CD4-positive, CD25-positive, alpha-beta regulatory T cell (primary cell): ENCODE measurements at regions not wholly inside any gene's neighbourhood (a gene's known extent, or its start where the extent isn't known, plus 50 kb on each side); places are given as distances from the start of the nearest gene placed in this dataset.

ENCODE experiments used
- ATAC-seq, 2 donors: fragments of 150-1000 bp; cut with Tn5 transposase; one replicate each; pipeline ENCODE4 v1.10.0; 2021; ENCODE audit warnings: low read depth in 2 of 2, moderate number of reproducible peaks in 2 of 2, moderate library complexity in 1 of 2
- DNase-seq, 3 donors: peaks; one replicate each; pipeline versions ENCODE4 v3.0.0 to v3.0.0-alpha.2; 2012 to 2022; ENCODE audit warnings: mixed read lengths in 1 of 3
- H3K27ac ChIP-seq: one replicate; pipeline ENCODE4 v1.7.0; 2013; ENCODE audit warnings: mild to moderate bottlenecking, low read length; ENCODE audit not compliant: insufficient read depth, poor library complexity, severe bottlenecking
- H3K27me3 ChIP-seq: one replicate; pipeline ENCODE4 v1.7.0; 2013; ENCODE audit warnings: low read length; ENCODE audit not compliant: control insufficient read depth, insufficient read depth
- H3K36me3 ChIP-seq: one replicate; pipeline ENCODE4 v1.7.0; 2013; ENCODE audit warnings: mild to moderate bottlenecking, low read length, moderate library complexity; ENCODE audit not compliant: control insufficient read depth, insufficient read depth
- H3K4me1 ChIP-seq: 2 replicates; pipeline ENCODE4 v1.7.0; 2013; ENCODE audit warnings: mild to moderate bottlenecking, low read length; ENCODE audit not compliant: insufficient read depth, control insufficient read depth, poor library complexity, severe bottlenecking
- H3K4me3 ChIP-seq: one replicate; pipeline ENCODE4 v1.7.0; 2013; ENCODE audit warnings: low read depth, mild to moderate bottlenecking, low read length, moderate library complexity
- H3K9me3 ChIP-seq, 2 experiments: 1 replicate in 1 of 2; 2 replicates in 1 of 2; pipeline ENCODE4 v1.7.0; 2013; ENCODE audit warnings: low read length in 2 of 2, mild to moderate bottlenecking in 1 of 2, moderate library complexity in 1 of 2; ENCODE audit not compliant: control insufficient read depth in 2 of 2
- H3K27ac Mint-ChIP-seq, 3 donors: one replicate each; pipeline ENCODE4 v1.8.0; 2020 to 2022; ENCODE audit warnings: mild to moderate bottlenecking in 3 of 3, mixed read lengths in 3 of 3, moderate library complexity in 2 of 3
- H3K27me3 Mint-ChIP-seq: one replicate; pipeline ENCODE4 v1.8.0; 2022; ENCODE audit warnings: mild to moderate bottlenecking, mixed read lengths
- H3K36me3 Mint-ChIP-seq: one replicate; pipeline ENCODE4 v1.8.0; 2020; ENCODE audit warnings: mixed read lengths
- H3K4me1 Mint-ChIP-seq, 4 donors: one replicate each; pipeline ENCODE4 v1.8.0; 2020 to 2022; ENCODE audit warnings: mixed read lengths in 4 of 4, mild to moderate bottlenecking in 1 of 4
- H3K4me3 Mint-ChIP-seq, 4 donors: one replicate each; pipeline ENCODE4 v1.8.0; 2020 to 2022; ENCODE audit warnings: mild to moderate bottlenecking in 4 of 4, mixed read lengths in 4 of 4, moderate library complexity in 3 of 4
- H3K9me3 Mint-ChIP-seq, 7 donors: one replicate each; pipeline ENCODE4 v1.8.0; 2020 to 2022; ENCODE audit warnings: mixed read lengths in 7 of 7, mild to moderate bottlenecking in 3 of 7, moderate library complexity in 2 of 7

GRCh38 chr3:109809513-109809912 is 472.2 kb upstream of the DPPA4 start:
- no peak for ATAC-seq
- H3K36me3 ChIP-seq = no peaks in the 10 kb centered on the region
- H3K4me1 ChIP-seq = peaks cover 40% of the 10 kb centered on the region
- no peaks in the 10 kb centered on the region for H3K27me3 ChIP-seq
- no peak for DNase-seq
- Mint-ChIP-seq H3K36me3 (no peaks in the 10 kb centered on the region), H3K4me1 (peaks cover 26 to 47% (median 36%) of the 10 kb centered on the region in 4 donors), H3K4me3 (no peak overlapping the region), H3K27ac (peak overlapping the region in 2 of 3 donors; percentile 65 to 80), H3K27me3 (peaks cover 6% of the 10 kb centered on the region), H3K9me3 (peaks cover 0 to 5% (median 0%) of the 10 kb centered on the region in 7 donors)
- no peak overlapping the region for H3K4me3 ChIP-seq
- H3K9me3 ChIP-seq = no peaks in the 10 kb centered on the region
- H3K27ac ChIP-seq = no peak overlapping the region

GRCh38 chr3:109818081-109818480 is 480.7 kb upstream of the DPPA4 start:
- no peak for ATAC-seq
- Histone ChIP-seq H3K4me1 (no peaks in the 10 kb centered on the region), H3K4me3 (no peak overlapping the region), H3K27ac (no peak overlapping the region), H3K27me3 (no peaks in the 10 kb centered on the region), H3K9me3 (no peaks in the 10 kb centered on the region), H3K36me3 (no peaks in the 10 kb centered on the region)
- peaks cover 0 to 9% (median 4%) of the 10 kb centered on the region in 4 donors for H3K4me1 Mint-ChIP-seq
- no peak overlapping the region for H3K4me3 Mint-ChIP-seq
- H3K27ac Mint-ChIP-seq = peak overlapping the region in 1 of 3 donors; percentile 2
- H3K36me3 Mint-ChIP-seq = no peaks in the 10 kb centered on the region
- H3K9me3 Mint-ChIP-seq = peaks cover 0 to 3% (median 1%) of the 10 kb centered on the region in 7 donors
- no peak for DNase-seq
- peaks cover 6% of the 10 kb centered on the region for H3K27me3 Mint-ChIP-seq

DNA sequence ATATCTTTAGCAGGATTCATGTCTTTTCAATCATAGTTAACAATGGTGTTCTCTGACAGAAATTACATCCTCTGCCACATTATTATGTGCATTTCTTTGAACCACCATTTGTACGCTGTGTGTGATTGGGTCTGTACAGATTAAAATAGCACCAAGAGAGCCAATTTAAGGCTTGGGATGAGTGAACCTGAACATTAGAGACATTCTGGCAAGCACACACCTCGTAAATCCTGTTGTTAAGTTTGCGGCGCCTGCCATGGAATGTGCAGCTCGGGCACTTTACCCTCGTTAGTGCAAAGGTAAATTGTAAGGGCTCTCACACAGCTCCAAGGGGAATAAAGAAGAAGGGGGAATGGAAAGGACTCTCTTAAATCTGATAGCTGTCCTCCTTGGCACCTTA is 482.4 kb upstream of the DPPA4 start:
- no peak for DNase-seq
- ATAC-seq = no peak
- Mint-ChIP-seq H3K27me3 (no peaks in the 10 kb centered on the region), H3K27ac (no peak overlapping the region), H3K36me3 (no peaks in the 10 kb centered on the region), H3K9me3 (peaks cover 0 to 3% (median 0%) of the 10 kb centered on the region in 7 donors), H3K4me1 (peaks cover 0 to 3% (median 0%) of the 10 kb centered on the region in 4 donors), H3K4me3 (no peak overlapping the region)
- no peaks in the 10 kb centered on the region for H3K36me3 ChIP-seq
- no peak overlapping the region for H3K27ac ChIP-seq
- H3K9me3 ChIP-seq = no peaks in the 10 kb centered on the region
- H3K4me1 ChIP-seq = no peaks in the 10 kb centered on the region
- no peak overlapping the region for H3K4me3 ChIP-seq
- H3K27me3 ChIP-seq = no peaks in the 10 kb centered on the region

DNA sequence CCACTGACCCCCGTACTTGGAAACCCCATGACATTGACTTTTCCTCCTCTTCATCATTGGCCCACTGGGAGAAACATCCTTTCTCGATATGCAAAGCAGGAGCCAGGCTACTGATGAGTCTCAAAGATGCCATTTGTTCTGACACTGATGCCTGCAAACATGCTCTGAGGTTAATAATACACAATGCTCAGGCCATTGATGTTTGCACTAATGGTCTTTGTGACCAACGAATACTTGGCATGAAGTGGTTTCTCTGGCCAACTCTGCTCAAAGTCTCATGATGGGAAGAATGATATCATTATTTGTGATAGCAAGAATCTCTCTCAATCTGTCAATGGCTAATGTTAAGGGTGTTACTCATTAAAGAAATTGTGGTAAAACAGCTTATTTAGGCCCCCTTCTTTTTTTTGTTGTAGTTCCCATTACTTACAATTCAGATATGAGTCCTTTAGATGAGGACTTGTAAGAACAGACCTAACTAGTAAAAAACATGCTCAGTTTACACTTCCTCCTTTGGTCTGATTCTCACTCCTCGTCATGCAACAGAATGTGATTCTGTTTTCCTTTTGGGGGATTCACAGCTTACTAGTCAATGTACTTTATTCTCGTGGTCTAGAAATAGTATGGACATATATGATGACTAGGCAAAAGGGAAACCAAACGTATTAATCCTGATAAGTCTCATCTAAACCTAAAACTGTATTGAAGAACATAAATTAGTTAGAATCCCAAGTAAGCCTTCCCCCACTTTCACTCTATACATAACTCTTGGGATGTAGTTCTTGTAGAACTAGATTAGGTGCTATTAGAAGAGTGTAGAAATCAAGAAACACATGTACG is 488.8 kb upstream of the DPPA4 start:
- Mint-ChIP-seq H3K36me3 (no peaks in the 10 kb centered on the region), H3K4me3 (no peak overlapping the region)
- ATAC-seq = no peak

GRCh38 chr3:109831403-109831802 is 494.1 kb upstream of the DPPA4 start:
- H3K4me1 ChIP-seq = no peaks in the 10 kb centered on the region
- no peaks in the 10 kb centered on the region for H3K9me3 ChIP-seq
- Mint-ChIP-seq H3K36me3 (no peaks in the 10 kb centered on the region), H3K9me3 (peaks cover 0 to 2% (median 0%) of the 10 kb centered on the region in 7 donors), H3K4me3 (no peak overlapping the region), H3K27ac (no peak overlapping the region), H3K4me1 (peaks cover 0 to 4% (median 0%) of the 10 kb centered on the region in 4 donors), H3K27me3 (peaks cover 4% of the 10 kb centered on the region)
- no peaks in the 10 kb centered on the region for H3K27me3 ChIP-seq
- DNase-seq (no peak), ATAC-seq (no peak)
- H3K27ac ChIP-seq = no peak overlapping the region
- H3K36me3 ChIP-seq = no peaks in the 10 kb centered on the region
- no peak overlapping the region for H3K4me3 ChIP-seq

More for the DNA sequence above, 488.8 kb upstream of the DPPA4 start:
- Mint-ChIP-seq H3K27ac (peak overlapping the region in 1 of 3 donors; percentile 25), H3K27me3 (peaks cover 2% of the 10 kb centered on the region), H3K4me1 (no peaks in the 10 kb centered on the region), H3K9me3 (peaks cover 0 to 2% (median 0%) of the 10 kb centered on the region in 7 donors)
- DNase-seq = no peak
- Histone ChIP-seq H3K27ac (no peak overlapping the region), H3K27me3 (no peaks in the 10 kb centered on the region), H3K4me3 (no peak overlapping the region), H3K9me3 (no peaks in the 10 kb centered on the region), H3K36me3 (no peaks in the 10 kb centered on the region), H3K4me1 (no peaks in the 10 kb centered on the region)

- H3K9me3 Mint-ChIP-seq = peaks cover 0 to under 1% (median 0%) of the 10 kb centered on the region in 7 donors
These were observed 498.6 kb upstream of the DPPA4 start for GRCh38 chr3:109835958-109836357.

GRCh38 chr3:109851854-109852253 is 514.5 kb upstream of the DPPA4 start:
- Histone ChIP-seq H3K9me3 (peaks cover 21 to 22% of the 10 kb centered on the region in 2 experiments), H3K4me1 (no peaks in the 10 kb centered on the region), H3K27ac (peak overlapping the region; percentile 8), H3K27me3 (no peaks in the 10 kb centered on the region), H3K36me3 (no peaks in the 10 kb centered on the region), H3K4me3 (peak overlapping the region; percentile 53)
- peak overlapping the region in 2 of 3 donors; percentile 0 to 10 for H3K27ac Mint-ChIP-seq
- H3K4me1 Mint-ChIP-seq = peaks cover 6 to 20% (median 10%) of the 10 kb centered on the region in 4 donors
- peaks cover 7% of the 10 kb centered on the region for H3K36me3 Mint-ChIP-seq
- DNase-seq (peak in 1 of 3 donors; percentile 5), ATAC-seq (no peak)
- H3K9me3 Mint-ChIP-seq = peaks cover 0 to 25% (median 6%) of the 10 kb centered on the region in 7 donors
- H3K4me3 Mint-ChIP-seq = peak overlapping the region in 3 of 4 donors; percentile 2 to 59 (median 57)
- no peaks in the 10 kb centered on the region for H3K27me3 Mint-ChIP-seq

More at GRCh38 chr3:109835958-109836357, 498.6 kb upstream of the DPPA4 start:
- Histone ChIP-seq H3K4me3 (no peak overlapping the region), H3K36me3 (no peaks in the 10 kb centered on the region), H3K27ac (no peak overlapping the region), H3K27me3 (no peaks in the 10 kb centered on the region), H3K9me3 (no peaks in the 10 kb centered on the region), H3K4me1 (no peaks in the 10 kb centered on the region)
- peaks cover 0 to 4% (median 0%) of the 10 kb centered on the region in 4 donors for H3K4me1 Mint-ChIP-seq
- no peak overlapping the region for H3K4me3 Mint-ChIP-seq
- ATAC-seq (no peak), DNase-seq (no peak)
- no peaks in the 10 kb centered on the region for H3K36me3 Mint-ChIP-seq
- H3K27me3 Mint-ChIP-seq = peaks cover 4% of the 10 kb centered on the region
- H3K27ac Mint-ChIP-seq = no peak overlapping the region
